ENCODE measurements at regions not wholly inside any gene's neighbourhood (a gene's known extent, or its start where the extent isn't known, plus 50 kb on each side); places are given as distances from the start of the nearest gene placed in this dataset.

DNA sequence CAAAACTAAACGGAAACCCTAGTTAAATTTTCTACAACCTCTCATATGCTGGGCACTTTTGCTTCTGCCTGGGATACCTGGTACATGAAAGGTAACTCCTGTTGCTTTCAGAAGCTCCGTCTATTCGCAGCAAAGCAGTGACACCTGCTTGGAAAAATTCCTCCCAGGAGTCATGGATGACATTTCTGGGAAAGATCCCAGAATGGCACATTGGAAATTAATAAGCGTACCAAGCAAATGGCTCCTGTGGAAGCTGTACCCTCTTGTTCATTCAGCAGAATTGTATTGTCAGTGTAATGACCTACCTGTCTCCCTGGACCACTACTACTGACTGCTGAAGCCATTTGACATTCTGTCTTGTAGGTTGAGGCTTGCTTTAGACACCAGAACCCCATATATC, 349.7 kb upstream of the NOCT start:
- no peak for TF ChIP-seq EZH2 (IDR thresholded peaks at IDR 0.05; ENCODE audit: low read length, unreplicated experiment)
- TF ChIP-seq, protein P1, sequence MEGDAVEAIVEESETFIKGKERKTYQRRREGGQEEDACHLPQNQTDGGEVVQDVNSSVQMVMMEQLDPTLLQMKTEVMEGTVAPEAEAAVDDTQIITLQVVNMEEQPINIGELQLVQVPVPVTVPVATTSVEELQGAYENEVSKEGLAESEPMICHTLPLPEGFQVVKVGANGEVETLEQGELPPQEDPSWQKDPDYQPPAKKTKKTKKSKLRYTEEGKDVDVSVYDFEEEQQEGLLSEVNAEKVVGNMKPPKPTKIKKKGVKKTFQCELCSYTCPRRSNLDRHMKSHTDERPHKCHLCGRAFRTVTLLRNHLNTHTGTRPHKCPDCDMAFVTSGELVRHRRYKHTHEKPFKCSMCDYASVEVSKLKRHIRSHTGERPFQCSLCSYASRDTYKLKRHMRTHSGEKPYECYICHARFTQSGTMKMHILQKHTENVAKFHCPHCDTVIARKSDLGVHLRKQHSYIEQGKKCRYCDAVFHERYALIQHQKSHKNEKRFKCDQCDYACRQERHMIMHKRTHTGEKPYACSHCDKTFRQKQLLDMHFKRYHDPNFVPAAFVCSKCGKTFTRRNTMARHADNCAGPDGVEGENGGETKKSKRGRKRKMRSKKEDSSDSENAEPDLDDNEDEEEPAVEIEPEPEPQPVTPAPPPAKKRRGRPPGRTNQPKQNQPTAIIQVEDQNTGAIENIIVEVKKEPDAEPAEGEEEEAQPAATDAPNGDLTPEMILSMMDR (conservative IDR thresholded peaks at IDR 0.05; ENCODE audit: low read depth, low read length) = no peak

Measured in PC-3 (cell line).